ENCODE measurements at regions not wholly inside any gene's neighbourhood (a gene's known extent, or its start where the extent isn't known, plus 50 kb on each side); places are given as distances from the start of the nearest gene placed in this dataset.

- Mint-ChIP-seq H3K27ac (no peak overlapping the region), H3K27me3 (peaks cover 15% of the 10 kb centered on the region), H3K36me3 (ENCODE audit: low read depth) (no peaks in the 10 kb centered on the region), H3K9me3 (no peaks in the 10 kb centered on the region), H3K4me1 (no peaks in the 10 kb centered on the region), H3K4me3 (no peak overlapping the region)
- ATAC-seq (replicated peaks) = no peak
Measured at GRCh38 chr6:165949324-165949723, 218.3 kb downstream of the TBXT start.

GRCh38 chr6:165944002-165944466, 223.6 kb downstream of the TBXT start:
- Mint-ChIP-seq H3K4me1 (no peaks in the 10 kb centered on the region), H3K9me3 (peaks cover 6% of the 10 kb centered on the region), H3K36me3 (ENCODE audit: low read depth) (no peaks in the 10 kb centered on the region), H3K27me3 (peaks cover 13% of the 10 kb centered on the region), H3K4me3 (no peak overlapping the region), H3K27ac (no peak overlapping the region)
- no peak for ATAC-seq (replicated peaks)

GRCh38 chr6:165941786-165942185, 225.9 kb downstream of the TBXT start:
- Mint-ChIP-seq H3K36me3 (ENCODE audit: low read depth) (no peaks in the 10 kb centered on the region), H3K9me3 (peaks cover 6% of the 10 kb centered on the region), H3K4me3 (no peak overlapping the region), H3K4me1 (no peaks in the 10 kb centered on the region), H3K27me3 (peaks cover 4% of the 10 kb centered on the region), H3K27ac (no peak overlapping the region)
- no peak for ATAC-seq (replicated peaks)

GRCh38 chr6:165941249-165941775, 226.3 kb downstream of the TBXT start:
- ATAC-seq (replicated peaks) = no peak
- Mint-ChIP-seq H3K27me3 (peaks cover 6% of the 10 kb centered on the region), H3K36me3 (ENCODE audit: low read depth) (no peaks in the 10 kb centered on the region), H3K9me3 (peaks cover 8% of the 10 kb centered on the region), H3K4me1 (no peaks in the 10 kb centered on the region), H3K4me3 (no peak overlapping the region), H3K27ac (no peak overlapping the region)

- Mint-ChIP-seq H3K27ac (no peak overlapping the region), H3K9me3 (peaks cover 12% of the 10 kb centered on the region), H3K27me3 (peaks cover 13% of the 10 kb centered on the region), H3K36me3 (ENCODE audit: low read depth) (no peaks in the 10 kb centered on the region), H3K4me3 (no peak overlapping the region), H3K4me1 (no peaks in the 10 kb centered on the region)
- ATAC-seq (replicated peaks) = no peak
Measured at GRCh38 chr6:165940366-165940765, 227.3 kb downstream of the TBXT start.

- H3K9me3 Mint-ChIP-seq = peaks cover 18% of the 10 kb centered on the region
- no peak overlapping the region for H3K4me3 Mint-ChIP-seq
- no peaks in the 10 kb centered on the region for H3K4me1 Mint-ChIP-seq
Measured at GRCh38 chr6:165939601-165940290, 227.9 kb downstream of the TBXT start.

GRCh38 chr6:165939047-165939446, 228.6 kb downstream of the TBXT start:
- peaks cover 19% of the 10 kb centered on the region for H3K9me3 Mint-ChIP-seq
- ATAC-seq (replicated peaks) = no peak
- H3K27me3 Mint-ChIP-seq = peaks cover 24% of the 10 kb centered on the region
- H3K4me3 Mint-ChIP-seq = no peak overlapping the region
- H3K4me1 Mint-ChIP-seq = no peaks in the 10 kb centered on the region
- no peaks in the 10 kb centered on the region for H3K36me3 Mint-ChIP-seq (ENCODE audit: low read depth)
- no peak overlapping the region for H3K27ac Mint-ChIP-seq

More at GRCh38 chr6:165939601-165940290, 227.9 kb downstream of the TBXT start:
- Mint-ChIP-seq H3K36me3 (ENCODE audit: low read depth) (no peaks in the 10 kb centered on the region), H3K27ac (no peak overlapping the region), H3K27me3 (peaks cover 19% of the 10 kb centered on the region)
- ATAC-seq (replicated peaks) = no peak

- Mint-ChIP-seq H3K4me3 (no peak overlapping the region), H3K36me3 (ENCODE audit: low read depth) (no peaks in the 10 kb centered on the region), H3K27me3 (peaks cover 25% of the 10 kb centered on the region), H3K9me3 (peaks cover 16% of the 10 kb centered on the region), H3K27ac (no peak overlapping the region), H3K4me1 (no peaks in the 10 kb centered on the region)
- ATAC-seq (replicated peaks) = no peak
Measured at GRCh38 chr6:165937564-165938358, 229.9 kb downstream of the TBXT start.

GRCh38 chr6:165936660-165937059, 231.0 kb downstream of the TBXT start:
- Mint-ChIP-seq H3K36me3 (ENCODE audit: low read depth) (no peaks in the 10 kb centered on the region), H3K27ac (no peak overlapping the region), H3K9me3 (peaks cover 13% of the 10 kb centered on the region), H3K4me1 (no peaks in the 10 kb centered on the region), H3K4me3 (no peak overlapping the region), H3K27me3 (peaks cover 22% of the 10 kb centered on the region)
- ATAC-seq (replicated peaks) = no peak

GRCh38 chr6:165936096-165936495, 231.6 kb downstream of the TBXT start:
- H3K27ac Mint-ChIP-seq = no peak overlapping the region
- H3K4me1 Mint-ChIP-seq = no peaks in the 10 kb centered on the region
- ATAC-seq (replicated peaks) = no peak
- no peak overlapping the region for H3K4me3 Mint-ChIP-seq
- peaks cover 13% of the 10 kb centered on the region for H3K9me3 Mint-ChIP-seq
- peaks cover 22% of the 10 kb centered on the region for H3K27me3 Mint-ChIP-seq
- H3K36me3 Mint-ChIP-seq (ENCODE audit: low read depth) = no peaks in the 10 kb centered on the region

GRCh38 chr6:165931675-165932074, 236.0 kb downstream of the TBXT start:
- Mint-ChIP-seq H3K9me3 (peaks cover 13% of the 10 kb centered on the region), H3K27me3 (peaks cover 25% of the 10 kb centered on the region), H3K4me3 (no peak overlapping the region), H3K27ac (no peak overlapping the region), H3K36me3 (ENCODE audit: low read depth) (no peaks in the 10 kb centered on the region), H3K4me1 (no peaks in the 10 kb centered on the region)
- no peak for ATAC-seq (replicated peaks)

GRCh38 chr6:165930668-165931214, 236.9 kb downstream of the TBXT start:
- no peak overlapping the region for H3K4me3 Mint-ChIP-seq
- no peaks in the 10 kb centered on the region for H3K36me3 Mint-ChIP-seq (ENCODE audit: low read depth)
- H3K9me3 Mint-ChIP-seq = peaks cover 7% of the 10 kb centered on the region
- ATAC-seq (replicated peaks) = no peak
- H3K27me3 Mint-ChIP-seq = peaks cover 17% of the 10 kb centered on the region
- H3K27ac Mint-ChIP-seq = no peak overlapping the region
- H3K4me1 Mint-ChIP-seq = no peaks in the 10 kb centered on the region

- no peak overlapping the region for H3K27ac Mint-ChIP-seq
- no peak overlapping the region for H3K4me3 Mint-ChIP-seq
- no peaks in the 10 kb centered on the region for H3K9me3 Mint-ChIP-seq
- peaks cover 9% of the 10 kb centered on the region for H3K27me3 Mint-ChIP-seq
- no peaks in the 10 kb centered on the region for H3K36me3 Mint-ChIP-seq (ENCODE audit: low read depth)
- ATAC-seq (replicated peaks) = no peak
- no peaks in the 10 kb centered on the region for H3K4me1 Mint-ChIP-seq
Measured at GRCh38 chr6:165929607-165930006, 238.0 kb downstream of the TBXT start.

GRCh38 chr6:165926378-165926777, 241.3 kb downstream of the TBXT start:
- Mint-ChIP-seq H3K9me3 (peaks cover 6% of the 10 kb centered on the region), H3K36me3 (ENCODE audit: low read depth) (no peaks in the 10 kb centered on the region), H3K4me1 (no peaks in the 10 kb centered on the region), H3K27me3 (peaks cover 10% of the 10 kb centered on the region), H3K4me3 (no peak overlapping the region), H3K27ac (no peak overlapping the region)
- ATAC-seq (replicated peaks) = no peak

All from activated T-helper 17 cell treated with anti-CD3 and anti-CD28 coated beads, Interleukin-2, amount 50 U/mL, for 72 hours (primary cell).